Fibroblast of the aortic adventitia (primary cell): ENCODE measurements at regions not wholly inside any gene's neighbourhood (a gene's known extent, or its start where the extent isn't known, plus 50 kb on each side); places are given as distances from the start of the nearest gene placed in this dataset.
"Not testable (repeated sequence)": the region's sequence is repeated elsewhere in the genome, so short reads cannot be mapped to it uniquely, and the experiment has no call there.

Source experiments
- DNase-seq: peaks from one replicate; pipeline ENCODE4 v3.0.0-alpha.2; 2010; ENCODE audit warnings: low read depth
- H3K4me3 ChIP-seq: 2 replicates; pipeline ENCODE4 v1.5.1; 2011; ENCODE audit warnings: low read depth, mild to moderate bottlenecking, control low read depth, low read length, moderate library complexity
- TF ChIP-seq, protein P1 (sequence below): IDR thresholded peaks from 2 replicates; pipeline ENCODE4 v1.5.1; 2011; ENCODE audit warnings: mild to moderate bottlenecking, low read length, control low read depth, inconsistent platforms; ENCODE audit not compliant: insufficient read depth

DNA sequence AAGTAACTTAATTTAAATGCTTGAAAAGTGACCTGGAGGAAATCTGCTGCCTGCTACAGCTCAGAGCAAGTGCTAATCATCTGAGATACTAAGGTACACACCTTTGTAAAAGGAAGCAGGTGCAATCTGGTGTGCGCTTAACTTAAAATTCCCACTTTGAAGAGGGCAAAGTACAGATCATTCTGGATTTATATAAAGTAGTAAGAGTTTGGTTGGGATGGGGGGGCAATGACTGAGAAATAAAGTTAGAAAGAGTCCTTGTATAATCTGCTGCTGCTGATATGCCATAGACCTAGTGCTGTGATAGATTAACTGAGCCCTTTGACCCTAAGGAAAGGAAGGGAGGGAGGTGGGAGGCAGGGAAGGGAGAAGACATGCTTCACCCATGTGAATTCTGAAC lies 141.0 kb downstream of the MTNR1A start:
- TF ChIP-seq, protein P1, sequence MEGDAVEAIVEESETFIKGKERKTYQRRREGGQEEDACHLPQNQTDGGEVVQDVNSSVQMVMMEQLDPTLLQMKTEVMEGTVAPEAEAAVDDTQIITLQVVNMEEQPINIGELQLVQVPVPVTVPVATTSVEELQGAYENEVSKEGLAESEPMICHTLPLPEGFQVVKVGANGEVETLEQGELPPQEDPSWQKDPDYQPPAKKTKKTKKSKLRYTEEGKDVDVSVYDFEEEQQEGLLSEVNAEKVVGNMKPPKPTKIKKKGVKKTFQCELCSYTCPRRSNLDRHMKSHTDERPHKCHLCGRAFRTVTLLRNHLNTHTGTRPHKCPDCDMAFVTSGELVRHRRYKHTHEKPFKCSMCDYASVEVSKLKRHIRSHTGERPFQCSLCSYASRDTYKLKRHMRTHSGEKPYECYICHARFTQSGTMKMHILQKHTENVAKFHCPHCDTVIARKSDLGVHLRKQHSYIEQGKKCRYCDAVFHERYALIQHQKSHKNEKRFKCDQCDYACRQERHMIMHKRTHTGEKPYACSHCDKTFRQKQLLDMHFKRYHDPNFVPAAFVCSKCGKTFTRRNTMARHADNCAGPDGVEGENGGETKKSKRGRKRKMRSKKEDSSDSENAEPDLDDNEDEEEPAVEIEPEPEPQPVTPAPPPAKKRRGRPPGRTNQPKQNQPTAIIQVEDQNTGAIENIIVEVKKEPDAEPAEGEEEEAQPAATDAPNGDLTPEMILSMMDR = no peak
- DNase-seq = no peak
- no peak overlapping the region for H3K4me3 ChIP-seq

GRCh38 chr4:186405957-186406356 lies 140.0 kb downstream of the F11 start:
- H3K4me3 ChIP-seq = no peak overlapping the region
- DNase-seq = no peak
- TF ChIP-seq, protein P1 = no peak

- DNase-seq = no peak
- no peak overlapping the region for H3K4me3 ChIP-seq
- TF ChIP-seq, protein P1 = no peak
These were observed 138.7 kb downstream of the F11 start for GRCh38 chr4:186404562-186405134.

- TF ChIP-seq, protein P1 = no peak
- DNase-seq = no peak
- H3K4me3 ChIP-seq = no peak overlapping the region
These were observed 134.7 kb downstream of the F11 start for GRCh38 chr4:186400676-186401075.

DNA sequence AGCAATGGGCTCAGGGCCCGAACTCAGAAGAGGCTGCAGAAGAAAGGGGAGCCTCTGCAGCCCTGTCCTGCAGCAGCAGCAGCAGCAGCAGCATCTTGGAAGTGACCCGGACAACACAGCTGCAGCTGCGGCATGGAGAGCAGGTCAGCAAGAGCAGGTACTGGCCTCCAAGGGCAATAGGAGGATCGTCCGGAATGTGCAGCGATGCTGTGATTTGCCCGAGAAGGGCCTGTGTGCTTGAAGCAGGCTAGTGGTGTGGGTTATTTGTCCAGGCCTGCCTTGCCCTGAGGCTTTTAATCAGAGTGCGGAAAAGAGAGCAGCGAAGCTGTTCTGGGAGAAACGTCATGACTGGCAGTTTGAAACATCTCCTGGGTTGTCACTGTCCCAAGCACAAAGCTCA lies 126.0 kb downstream of the F11 start:
- no peak for DNase-seq
- no peak overlapping the region for H3K4me3 ChIP-seq
- TF ChIP-seq, protein P1 = no peak

DNA sequence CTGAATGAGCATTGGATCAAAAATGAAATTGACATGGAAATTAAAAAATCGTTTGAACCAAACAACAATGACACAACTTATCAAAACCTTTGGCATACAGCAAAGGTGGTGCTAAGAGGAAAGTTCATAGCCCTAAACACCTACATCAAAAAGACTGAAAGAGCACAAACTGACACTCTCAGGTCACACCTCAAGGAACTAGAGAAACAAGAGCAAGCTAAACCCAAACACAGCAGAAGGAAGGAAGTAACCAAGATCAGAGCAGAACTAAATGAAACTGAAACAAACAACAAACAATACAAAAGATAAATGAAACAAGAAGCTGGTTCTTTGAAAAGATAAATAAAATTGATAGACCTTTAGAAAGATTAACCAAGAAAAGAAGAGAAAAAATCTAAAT lies 118.3 kb downstream of the F11 start:
- H3K4me3 ChIP-seq, DNase-seq: not testable (repeated sequence)

- no peak for DNase-seq
- H3K4me3 ChIP-seq = no peak overlapping the region
- TF ChIP-seq, protein P1 = no peak
These were observed 102.3 kb downstream of the F11 start for GRCh38 chr4:186368281-186368680.

DNA sequence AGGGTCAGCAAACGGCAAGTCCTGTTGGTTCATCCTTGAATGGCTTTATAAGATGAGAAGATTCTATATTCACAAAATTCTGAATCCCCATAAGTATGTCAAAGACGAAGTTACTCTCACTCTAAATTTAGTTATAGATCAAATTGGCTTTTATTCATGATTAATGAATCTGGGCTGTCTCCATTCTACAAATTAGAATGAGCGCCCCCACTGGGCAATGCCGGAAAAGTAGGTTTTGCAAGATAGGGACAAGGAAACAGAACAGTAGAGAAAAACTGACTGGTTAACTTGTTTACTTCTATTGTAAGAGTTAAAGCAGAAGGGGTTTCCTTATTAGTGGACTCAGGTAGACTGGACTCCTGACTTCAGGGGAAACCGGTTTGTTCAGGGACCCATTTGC lies 100.3 kb downstream of the F11 start:
- no peak for DNase-seq
- TF ChIP-seq, protein P1 = no peak
- H3K4me3 ChIP-seq = no peak overlapping the region

DNA sequence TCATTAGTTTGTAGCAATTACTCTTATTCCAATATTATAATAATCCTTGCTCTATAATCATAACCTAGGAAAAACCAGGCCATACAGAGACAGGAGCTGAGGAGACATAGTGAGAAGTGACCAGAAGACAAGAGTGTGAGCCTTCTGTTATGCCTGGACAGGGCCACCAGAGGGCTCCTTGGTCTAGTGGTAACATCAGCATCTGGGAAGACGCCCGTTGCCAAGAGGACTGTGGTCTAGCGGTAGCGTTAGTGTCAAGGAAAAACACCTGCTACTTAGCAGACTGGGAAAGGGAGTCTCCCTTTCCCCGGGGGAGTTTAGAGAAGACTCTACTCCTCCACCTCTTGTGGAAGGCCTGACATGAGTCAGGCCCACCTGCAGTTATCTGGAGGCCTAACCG lies 97.0 kb downstream of the F11 start:
- DNase-seq, H3K4me3 ChIP-seq: not testable (repeated sequence)
